Common myeloid progenitor, CD34-positive (primary cell): ENCODE measurements at regions not wholly inside any gene's neighbourhood (a gene's known extent, or its start where the extent isn't known, plus 50 kb on each side); places are given as distances from the start of the nearest gene placed in this dataset.
A peak's percentile ranks its signal among the peaks of the same experiment; 100 is the strongest.

Source experiments
- CTCF ChIA-PET: fragments of 350-600 bp; sonication (Branson Sonifier 250); formaldehyde crosslinking; loops from one replicate; lab custom pipeline; 2021; ENCODE audit warnings: antibody characterized with exemption; lab: Charles Lee
- POLR2A ChIA-PET: fragments of 350-600 bp; sonication (Branson Sonifier 250); formaldehyde crosslinking; loops from one replicate; lab custom pipeline; 2021; ENCODE audit warnings: antibody characterized with exemption; lab: Charles Lee
- DNase-seq, 3 donors: peaks; one replicate each; pipeline versions ENCODE4 v3.0.0 to v3.0.0-alpha.2; 2013
- H3K27ac ChIP-seq, 2 experiments: 1 replicate in 1 of 2; 2 replicates in 1 of 2; pipeline ENCODE4 v1.7.0; 2013; ENCODE audit warnings: inconsistent platforms in 2 of 2, low read length in 2 of 2, mild to moderate bottlenecking in 2 of 2, low read depth in 1 of 2, moderate library complexity in 1 of 2; ENCODE audit not compliant: severe bottlenecking in 2 of 2, insufficient read depth in 1 of 2, poor library complexity in 1 of 2
- H3K27me3 ChIP-seq, 5 experiments: replicated peaks in 2 of 5; 1 replicate in 3 of 5; 2 replicates in 2 of 5; pipeline versions ENCODE4 v1.6.1 to v1.7.0; 2013; ENCODE audit warnings: low read length in 4 of 5, mild to moderate bottlenecking in 2 of 5, moderate library complexity in 2 of 5, inconsistent platforms in 1 of 5; ENCODE audit not compliant: insufficient read depth in 5 of 5, control insufficient read depth in 4 of 5
- H3K36me3 ChIP-seq, 4 experiments: 1 replicate in 2 of 4; 2 replicates in 2 of 4; pipeline versions ENCODE4 v1.6.1 to v1.7.0; 2013; ENCODE audit warnings: low read length in 3 of 4, control low read depth in 1 of 4, mild to moderate bottlenecking in 1 of 4; ENCODE audit not compliant: control insufficient read depth in 4 of 4, insufficient read depth in 4 of 4
- H3K4me1 ChIP-seq, 4 experiments: 1 replicate in 3 of 4; 2 replicates in 1 of 4; pipeline versions ENCODE4 v1.6.1 to v1.7.1; 2013; ENCODE audit warnings: low read length in 3 of 4, mild to moderate bottlenecking in 3 of 4, control low read depth in 1 of 4, inconsistent platforms in 1 of 4, moderate library complexity in 1 of 4; ENCODE audit not compliant: control insufficient read depth in 4 of 4, insufficient read depth in 4 of 4; ENCODE audit errors: control extremely low read depth in 1 of 4
- H3K4me3 ChIP-seq, 7 experiments: 1 replicate in 4 of 7; 2 replicates in 3 of 7; pipeline versions ENCODE4 v1.5.1 to v1.7.0; 2013; ENCODE audit warnings: mild to moderate bottlenecking in 7 of 7, low read length in 6 of 7, moderate library complexity in 6 of 7, inconsistent platforms in 2 of 7, low read depth in 2 of 7, control low read depth in 1 of 7; ENCODE audit not compliant: insufficient read depth in 4 of 7, control insufficient read depth in 1 of 7; ENCODE audit errors: extremely low read depth in 1 of 7
- H3K9me3 ChIP-seq, 5 experiments: 1 replicate in 4 of 5; 2 replicates in 1 of 5; pipeline versions ENCODE4 v1.6.1 to v1.7.1; 2013; ENCODE audit warnings: low read length in 4 of 5, mild to moderate bottlenecking in 2 of 5, inconsistent platforms in 1 of 5, low read depth in 1 of 5, moderate library complexity in 1 of 5; ENCODE audit not compliant: control insufficient read depth in 4 of 5, insufficient read depth in 2 of 5; ENCODE audit errors: control extremely low read depth in 1 of 5
- WGBS: methylation state at CpG from one replicate; pipeline ENCODE4 v1.1.5; 2013; ENCODE audit not compliant: insufficient coverage; 5-methylcytosine and 5-hydroxymethylcytosine counted together

DNA sequence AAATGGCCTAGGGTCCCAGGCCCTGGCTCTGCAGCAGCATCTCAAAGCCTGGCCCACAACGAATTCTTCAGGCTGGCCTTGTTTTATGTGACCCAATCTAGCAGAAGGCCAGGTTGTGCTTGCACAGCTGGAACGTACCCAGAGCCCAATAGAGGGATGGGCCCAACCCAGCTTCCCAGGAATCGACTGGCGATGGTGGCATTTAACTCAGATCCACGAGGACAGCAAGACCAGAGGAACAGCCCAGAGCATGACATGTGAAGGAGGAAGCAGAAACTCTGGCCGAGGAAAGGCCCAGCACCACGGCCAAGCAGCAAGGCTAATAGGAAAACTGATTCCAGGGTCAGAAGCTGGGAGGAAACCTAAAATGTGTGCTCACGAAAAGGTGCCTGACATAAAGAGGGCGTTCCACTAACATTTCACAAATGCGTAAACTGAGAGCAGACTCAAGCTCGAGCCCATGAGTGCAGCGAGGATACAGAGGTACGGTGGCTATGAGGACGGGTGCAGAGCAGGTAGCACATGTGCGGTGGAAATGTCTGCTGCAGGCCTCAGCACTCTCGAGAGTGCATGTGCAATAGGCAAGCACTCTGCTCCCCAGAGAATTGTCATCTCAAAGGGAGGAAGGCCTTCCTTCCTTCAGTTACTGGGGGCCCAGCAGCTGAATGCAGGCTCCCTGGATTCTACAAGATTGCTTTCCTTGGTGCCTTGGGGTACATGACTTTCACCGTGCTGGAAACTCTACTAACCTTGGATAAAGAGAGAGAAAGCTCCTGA lies 156.9 kb upstream of the GLI2 start:
- Histone ChIP-seq H3K4me1 (peaks cover 0 to 8% (median 3%) of the 10 kb centered on the region in 4 experiments), H3K9me3 (peaks cover 0 to 9% (median 0%) of the 10 kb centered on the region in 5 experiments), H3K36me3 (no peaks in the 10 kb centered on the region), H3K4me3 (no peak overlapping the region), H3K27ac (no peak overlapping the region), H3K27me3 (peaks cover 0 to 86% (median 37%) of the 10 kb centered on the region in 5 experiments)
- POLR2A ChIA-PET: no interaction called here
- no peak for DNase-seq
- WGBS: 94% methylated on average over 17 of the region's 17 CpGs
- CTCF ChIA-PET: no interaction called here

DNA sequence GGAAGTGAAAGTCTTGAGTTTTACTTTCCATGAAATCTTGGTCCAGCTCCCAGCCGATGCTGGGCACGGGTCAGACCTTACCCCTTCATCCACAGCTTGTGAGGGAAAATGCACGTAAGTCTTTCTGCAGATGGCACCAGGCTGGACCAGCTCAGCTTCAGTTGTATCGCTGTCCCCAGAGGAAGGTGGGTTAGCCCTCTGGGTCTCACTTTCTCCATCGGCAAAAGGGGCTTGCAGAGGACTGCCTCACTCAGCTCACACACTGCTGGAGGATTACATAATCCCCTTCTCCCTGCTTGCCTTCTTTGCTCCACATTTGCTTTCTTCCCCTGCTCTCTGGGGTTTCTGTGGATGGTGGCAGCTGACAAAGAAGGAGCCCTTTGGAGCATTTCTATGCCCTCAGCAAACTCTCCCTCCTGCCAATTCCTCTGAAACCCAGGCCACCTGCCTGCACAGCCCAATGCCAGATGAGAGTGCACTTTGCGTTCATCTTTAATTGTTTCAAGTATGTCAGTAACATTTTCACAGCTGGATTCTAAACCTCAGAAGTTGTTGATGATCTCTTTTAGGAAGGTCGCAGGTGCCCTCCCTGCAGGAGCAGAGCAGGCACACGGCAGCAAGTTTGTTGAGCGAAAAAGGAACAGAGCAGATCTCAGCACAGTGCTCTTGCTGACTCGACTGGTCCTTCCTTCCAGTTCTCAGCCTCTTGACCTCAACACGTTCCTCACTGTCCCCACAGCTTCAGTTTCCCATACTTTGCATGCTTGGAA lies 155.6 kb upstream of the GLI2 start:
- 88% methylated on average over 11 of the region's 11 CpGs for WGBS
- ChIA-PET CTCF (interaction anchor here (1.4 kb wide), 1 partner anchor 11 kb away, joined by 3 read pairs; no protein-coding TSS in a partner anchor), POLR2A (no interaction called here)
- Histone ChIP-seq H3K27me3 (peaks cover 0 to 82% (median 34%) of the 10 kb centered on the region in 5 experiments), H3K36me3 (no peaks in the 10 kb centered on the region), H3K4me3 (no peak overlapping the region), H3K4me1 (peaks cover 0 to 8% (median 3%) of the 10 kb centered on the region in 4 experiments), H3K27ac (no peak overlapping the region), H3K9me3 (peaks cover 0 to 10% (median 0%) of the 10 kb centered on the region in 5 experiments)
- no peak for DNase-seq

DNA sequence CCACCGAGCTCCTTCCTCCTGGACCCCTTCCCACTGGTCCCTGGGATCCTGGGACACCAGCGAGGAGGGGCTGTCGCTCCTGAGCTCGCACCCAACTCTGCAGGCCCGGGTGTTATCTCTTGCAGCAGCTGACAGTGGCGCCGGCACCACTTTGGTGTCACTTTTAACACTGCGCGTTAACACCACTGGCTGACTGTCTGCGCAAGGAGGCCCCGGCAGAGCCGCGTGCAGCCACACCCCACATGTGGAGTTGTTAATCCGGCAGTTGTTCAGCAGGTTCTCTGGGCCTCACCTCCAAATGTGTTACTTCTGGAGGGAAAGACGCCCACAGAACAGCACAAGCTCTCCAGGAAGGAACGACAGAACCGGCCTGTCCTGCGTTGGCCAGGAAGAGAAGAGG lies 155.0 kb upstream of the GLI2 start:
- peaks cover 0 to 12% (median 0%) of the 10 kb centered on the region in 5 experiments for H3K9me3 ChIP-seq
- WGBS: 74% methylated on average over 14 of the region's 18 CpGs
- H3K4me1 ChIP-seq: peaks cover 0 to 8% (median 3%) of the 10 kb centered on the region in 4 experiments
- no peak overlapping the region for H3K27ac ChIP-seq
- peaks cover 0 to 82% (median 30%) of the 10 kb centered on the region in 5 experiments for H3K27me3 ChIP-seq
- DNase-seq: no peak
- ChIA-PET CTCF (interaction anchor here (1.4 kb wide), 1 partner anchor 10 kb away, joined by 3 read pairs; no protein-coding TSS in a partner anchor), POLR2A (no interaction called here)
- H3K36me3 ChIP-seq: no peaks in the 10 kb centered on the region
- no peak overlapping the region for H3K4me3 ChIP-seq

DNA sequence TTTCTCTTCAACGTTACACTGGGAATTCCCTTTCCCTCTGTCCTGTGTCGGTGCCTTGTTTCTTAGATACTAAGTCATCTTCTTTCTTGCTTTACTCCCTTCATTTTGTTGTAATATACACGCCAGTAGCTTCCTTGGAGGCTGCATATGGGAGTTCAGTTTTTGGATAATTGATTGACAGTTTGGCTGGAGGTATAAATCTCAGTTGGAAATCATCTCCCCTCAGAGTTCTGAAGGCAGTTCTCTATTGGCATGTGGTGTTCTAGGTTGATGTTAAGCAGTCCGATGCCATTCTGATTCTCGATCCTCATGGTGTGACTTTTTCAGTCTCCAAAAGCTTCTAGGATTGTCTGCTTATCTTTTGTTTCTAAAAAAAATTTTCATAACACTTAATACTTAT lies 152.5 kb upstream of the GLI2 start:
- H3K9me3 ChIP-seq: peaks cover 0 to 16% (median 0%) of the 10 kb centered on the region in 5 experiments
- CTCF ChIA-PET: interaction anchor here (0.8 kb wide), 1 partner anchor 20 kb away, joined by 3 read pairs; no protein-coding TSS in a partner anchor
- no peak overlapping the region for H3K27ac ChIP-seq
- 100% methylated on average over 1 of the region's 5 CpGs for WGBS
- no peaks in the 10 kb centered on the region for H3K36me3 ChIP-seq
- H3K27me3 ChIP-seq: peaks cover 0 to 82% (median 32%) of the 10 kb centered on the region in 5 experiments
- peaks cover 0 to 11% (median 5%) of the 10 kb centered on the region in 4 experiments for H3K4me1 ChIP-seq
- no peak for DNase-seq
- POLR2A ChIA-PET: no interaction called here
- no peak overlapping the region for H3K4me3 ChIP-seq

DNA sequence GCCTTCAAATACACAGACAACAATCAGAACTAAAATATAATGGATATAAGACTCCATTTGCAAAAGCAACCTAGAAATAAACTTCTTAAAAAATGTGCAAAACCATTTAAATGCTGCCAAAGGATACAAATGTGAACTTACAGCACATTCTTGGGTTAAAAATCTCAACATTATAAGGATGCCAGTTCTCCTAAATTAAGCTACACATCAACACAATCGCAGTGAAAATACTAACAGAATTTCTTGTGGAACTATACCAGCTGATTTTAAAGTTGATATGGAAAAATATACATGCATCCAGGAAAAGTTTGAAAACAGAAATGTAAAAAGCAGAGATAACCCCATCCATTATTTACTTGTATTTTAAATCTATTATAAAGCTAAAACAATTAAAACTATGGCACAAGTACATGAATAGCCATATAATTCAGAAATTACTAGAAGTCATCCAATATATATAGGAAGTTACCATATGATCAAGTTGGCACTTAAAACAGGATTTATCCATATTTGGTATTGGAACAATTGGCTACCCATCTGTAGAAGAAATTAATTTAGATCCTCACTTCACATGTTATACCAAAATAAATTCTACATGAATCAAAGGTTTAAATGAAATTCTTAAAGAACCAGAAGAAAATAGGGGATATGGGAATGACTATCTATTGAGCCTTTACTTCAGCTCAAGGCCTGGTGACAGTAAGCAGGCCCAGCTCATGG lies 151.7 kb upstream of the GLI2 start:
- Histone ChIP-seq H3K4me3 (no peak overlapping the region), H3K4me1 (peaks cover 0 to 11% (median 5%) of the 10 kb centered on the region in 4 experiments), H3K9me3 (peaks cover 0 to 16% (median 0%) of the 10 kb centered on the region in 5 experiments), H3K27ac (no peak overlapping the region), H3K36me3 (no peaks in the 10 kb centered on the region), H3K27me3 (peaks cover 2 to 82% (median 37%) of the 10 kb centered on the region in 5 experiments)
- WGBS: no CpG with 5 or more reads among the region's 1 CpG
- DNase-seq: no peak
- POLR2A ChIA-PET: interaction anchor here (0.6 kb wide), 1 partner anchor 107 kb away, joined by 3 read pairs; no protein-coding TSS in a partner anchor
- CTCF ChIA-PET: no interaction called here

DNA sequence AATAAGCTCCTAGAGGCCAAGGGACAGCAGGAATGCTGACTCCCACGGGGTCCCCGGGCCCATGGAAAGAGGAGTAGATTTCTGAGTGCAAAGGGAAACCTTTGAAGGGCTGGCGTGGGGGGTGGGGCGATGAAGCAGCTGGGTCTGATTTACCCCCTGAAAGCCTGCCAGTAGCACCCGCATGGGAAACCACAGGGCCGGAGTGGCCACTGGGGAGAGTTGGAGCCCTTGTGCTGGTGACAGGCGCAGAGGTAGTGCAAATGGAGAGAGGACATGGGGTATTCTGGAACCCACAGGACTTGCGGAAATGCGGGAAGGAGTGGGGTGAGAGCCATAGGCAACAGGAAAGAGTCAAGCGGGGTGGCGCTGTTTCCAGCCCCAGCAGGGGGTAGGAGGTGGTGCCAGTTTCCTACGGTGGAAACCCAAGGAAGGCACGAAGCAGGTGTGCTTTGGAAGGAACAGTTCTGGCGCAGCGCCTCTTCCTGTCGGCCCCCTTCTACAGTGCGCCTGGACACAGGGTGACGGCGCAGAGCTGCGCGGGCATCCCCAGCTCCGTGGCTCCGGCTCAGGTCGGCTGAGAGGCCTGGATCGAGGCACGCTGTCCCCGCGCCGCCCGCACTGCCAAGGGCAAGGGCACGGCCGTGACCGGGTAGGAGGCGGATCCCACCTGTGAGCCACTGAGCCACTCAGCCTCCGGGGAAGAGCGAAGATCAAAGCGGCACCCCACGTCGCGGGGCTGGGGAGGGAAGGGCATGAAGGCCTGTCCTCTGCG lies 149.0 kb upstream of the GLI2 start:
- Histone ChIP-seq H3K27me3 (peaks cover 2 to 81% (median 33%) of the 10 kb centered on the region in 5 experiments), H3K4me1 (peaks cover 0 to 11% (median 5%) of the 10 kb centered on the region in 4 experiments), H3K36me3 (no peaks in the 10 kb centered on the region), H3K27ac (no peak overlapping the region), H3K9me3 (peaks cover 0 to 16% (median 0%) of the 10 kb centered on the region in 5 experiments), H3K4me3 (peak overlapping the region in 3 of 7 experiments; percentile 36 to 63 (median 39))
- WGBS: 17% methylated on average over 25 of the region's 41 CpGs
- peak in 2 of 3 donors; percentile 13 to 23 for DNase-seq
- POLR2A ChIA-PET: no interaction called here
- CTCF ChIA-PET: no interaction called here
